GM21423 (cell line): ENCODE measurements at regions not wholly inside any gene's neighbourhood (a gene's known extent, or its start where the extent isn't known, plus 50 kb on each side); places are given as distances from the start of the nearest gene placed in this dataset.

Experiments
- ATAC-seq: cut with Tn5 transposase; IDR thresholded peaks from one replicate; pipeline ENCODE4 v1.9.1; 2021; ENCODE audit warnings: mild to moderate bottlenecking, moderate library complexity; ENCODE audit not compliant: unreplicated experiment

GRCh38 chr15:58269455-58270414 is 131.6 kb downstream of the AQP9 start:
- ATAC-seq: no peak

- ATAC-seq: no peak
Observed at GRCh38 chr15:58271410-58271809, 133.2 kb downstream of the AQP9 start.

GRCh38 chr15:58273104-58273503 is 134.9 kb downstream of the AQP9 start:
- ATAC-seq: no peak

- ATAC-seq: no peak
Observed at GRCh38 chr15:58274885-58275284, 136.7 kb downstream of the AQP9 start.

GRCh38 chr15:58275785-58276184 is 137.6 kb downstream of the AQP9 start:
- no peak for ATAC-seq

GRCh38 chr15:58276924-58277323 is 138.7 kb downstream of the AQP9 start:
- ATAC-seq: no peak

GRCh38 chr15:58277333-58277732 is 139.2 kb downstream of the AQP9 start:
- ATAC-seq: no peak

GRCh38 chr15:58279106-58279505 is 140.9 kb downstream of the AQP9 start:
- ATAC-seq: no peak

GRCh38 chr15:58279654-58280053 is 141.5 kb downstream of the AQP9 start:
- ATAC-seq: no peak

- no peak for ATAC-seq
Observed at GRCh38 chr15:58282060-58282708, 144.0 kb downstream of the AQP9 start.

GRCh38 chr15:58283302-58283701 is 145.1 kb downstream of the AQP9 start:
- no peak for ATAC-seq

- no peak for ATAC-seq
Observed at GRCh38 chr15:58284293-58284692, 146.1 kb downstream of the AQP9 start.

GRCh38 chr15:58285212-58285920 is 146.4 kb upstream of the LIPC start:
- ATAC-seq: no peak

GRCh38 chr15:58285921-58286278 is 145.9 kb upstream of the LIPC start:
- no peak for ATAC-seq

GRCh38 chr15:58286523-58286922 is 145.3 kb upstream of the LIPC start:
- no peak for ATAC-seq

- ATAC-seq: no peak
Observed at GRCh38 chr15:58287891-58288290, 143.9 kb upstream of the LIPC start.

- no peak for ATAC-seq
Observed at GRCh38 chr15:58288592-58288991, 143.2 kb upstream of the LIPC start.

- no peak for ATAC-seq
Observed at GRCh38 chr15:58291848-58292247, 139.9 kb upstream of the LIPC start.

- ATAC-seq: no peak
Observed at GRCh38 chr15:58292751-58293175, 139.0 kb upstream of the LIPC start.

GRCh38 chr15:58293622-58294550 is 137.9 kb upstream of the LIPC start:
- ATAC-seq: no peak
